Mesenchymal stem cell (in vitro differentiated cells and primary cell): ENCODE measurements at regions not wholly inside any gene's neighbourhood (a gene's known extent, or its start where the extent isn't known, plus 50 kb on each side); places are given as distances from the start of the nearest gene placed in this dataset.
A peak's percentile ranks its signal among the peaks of the same experiment; 100 is the strongest.

Experiments
- DNase-seq: peaks from one replicate; pipeline ENCODE4 v3.0.0-alpha.2; 2013
- H2AFZ ChIP-seq: one replicate; pipeline ENCODE4 v1.6.1; 2013; ENCODE audit warnings: low read depth, mild to moderate bottlenecking, control low read depth, inconsistent platforms, low read length, moderate library complexity
- H2AK5ac ChIP-seq: 2 replicates; pipeline ENCODE4 v1.6.1; 2013; ENCODE audit warnings: low read length, moderate library complexity, mild to moderate bottlenecking, inconsistent platforms; ENCODE audit not compliant: severe bottlenecking
- H2BK120ac ChIP-seq: one replicate; pipeline ENCODE4 v1.6.1; 2013; ENCODE audit warnings: low read depth, mild to moderate bottlenecking, inconsistent platforms, low read length, moderate library complexity
- H2BK12ac ChIP-seq, 2 experiments: one replicate each; pipeline ENCODE4 v1.6.1; 2013; ENCODE audit warnings: inconsistent platforms in 2 of 2, low read length in 2 of 2, mild to moderate bottlenecking in 2 of 2, moderate library complexity in 2 of 2, control low read depth in 1 of 2
- H2BK15ac ChIP-seq: one replicate; pipeline ENCODE4 v1.6.1; 2013; ENCODE audit warnings: mild to moderate bottlenecking, low read depth, inconsistent platforms; ENCODE audit not compliant: poor library complexity, severe bottlenecking
- H2BK5ac ChIP-seq: 2 replicates; pipeline ENCODE4 v1.6.1; 2013; ENCODE audit warnings: low read depth, mild to moderate bottlenecking, low read length, control low read depth, inconsistent platforms; ENCODE audit not compliant: poor library complexity, severe bottlenecking
- H3K14ac ChIP-seq, 2 experiments: one replicate each; pipeline ENCODE4 v1.6.1; 2013; ENCODE audit warnings: inconsistent platforms in 2 of 2, low read length in 2 of 2, control low read depth in 1 of 2, mild to moderate bottlenecking in 1 of 2, moderate library complexity in 1 of 2
- H3K18ac ChIP-seq, 2 experiments: one replicate each; pipeline ENCODE4 v1.6.1; 2013; ENCODE audit warnings: inconsistent platforms in 2 of 2, low read length in 2 of 2, control low read depth in 1 of 2, low read depth in 1 of 2, mild to moderate bottlenecking in 1 of 2
- H3K23ac ChIP-seq, 2 experiments: one replicate each; pipeline ENCODE4 v1.6.1; 2013; ENCODE audit warnings: inconsistent platforms in 2 of 2, low read length in 2 of 2, mild to moderate bottlenecking in 2 of 2, moderate library complexity in 2 of 2, control low read depth in 1 of 2
- H3K27ac ChIP-seq: 2 replicates; pipeline ENCODE4 v1.5.1; 2013; ENCODE audit warnings: mild to moderate bottlenecking, moderate library complexity, low read length, control low read depth, inconsistent platforms; ENCODE audit not compliant: poor library complexity, severe bottlenecking
- H3K27me3 ChIP-seq, 2 experiments: 2 replicates each; pipeline versions ENCODE4 v1.6.1 to v1.7.0; 2013; ENCODE audit warnings: low read length in 2 of 2, mild to moderate bottlenecking in 2 of 2, moderate library complexity in 2 of 2, control low read depth in 1 of 2, inconsistent platforms in 1 of 2; ENCODE audit not compliant: control insufficient read depth in 1 of 2, insufficient read depth in 1 of 2
- H3K36me3 ChIP-seq, 2 experiments: 2 replicates each; pipeline versions ENCODE4 v1.6.1 to v1.7.0; 2013; ENCODE audit warnings: low read length in 2 of 2, control low read depth in 1 of 2, inconsistent platforms in 1 of 2, low read depth in 1 of 2, mild to moderate bottlenecking in 1 of 2; ENCODE audit not compliant: insufficient read depth in 2 of 2, control insufficient read depth in 1 of 2
- H3K4ac ChIP-seq, 2 experiments: one replicate each; pipeline ENCODE4 v1.6.1; 2013; ENCODE audit warnings: inconsistent platforms in 2 of 2, low read length in 2 of 2, mild to moderate bottlenecking in 2 of 2, moderate library complexity in 2 of 2, control low read depth in 1 of 2, low read depth in 1 of 2
- H3K4me1 ChIP-seq: 2 replicates; pipeline ENCODE4 v1.6.1; 2013; ENCODE audit warnings: low read depth, low read length, control low read depth; ENCODE audit not compliant: control insufficient read depth, insufficient read depth
- H3K4me2 ChIP-seq: 2 replicates; pipeline ENCODE4 v1.6.1; 2013; ENCODE audit warnings: low read length, mild to moderate bottlenecking, inconsistent platforms; ENCODE audit not compliant: poor library complexity, severe bottlenecking
- H3K4me3 ChIP-seq, 2 experiments: 2 replicates each; pipeline versions ENCODE4 v1.5.1 to v1.7.0; 2013; ENCODE audit warnings: low read length in 2 of 2, mild to moderate bottlenecking in 2 of 2, control low read depth in 1 of 2, low read depth in 1 of 2; ENCODE audit not compliant: insufficient read depth in 1 of 2
- H3K79me1 ChIP-seq: replicated peaks from 2 replicates; pipeline ENCODE4 v1.6.1; 2013; ENCODE audit warnings: mild to moderate bottlenecking, control low read depth, low read length, inconsistent platforms; ENCODE audit not compliant: poor library complexity, severe bottlenecking
- H3K9ac ChIP-seq: 2 replicates; pipeline ENCODE4 v1.7.0; 2013; ENCODE audit warnings: mild to moderate bottlenecking, low read length, moderate library complexity
- H3K9me3 ChIP-seq: 2 replicates; pipeline ENCODE4 v1.7.0; 2013; ENCODE audit warnings: mild to moderate bottlenecking, low read length; ENCODE audit not compliant: control insufficient read depth
- H4K8ac ChIP-seq: one replicate; pipeline ENCODE4 v1.6.1; 2013; ENCODE audit warnings: inconsistent platforms, mild to moderate bottlenecking, low read length, moderate library complexity
- H4K91ac ChIP-seq: one replicate; pipeline ENCODE4 v1.6.1; 2013; ENCODE audit warnings: mild to moderate bottlenecking, low read length, inconsistent platforms
- WGBS: methylation state at CpG from one replicate; pipeline ENCODE4 v1.1.7; 2013; ENCODE audit warnings: mixed read lengths; 5-methylcytosine and 5-hydroxymethylcytosine counted together

- no peak for DNase-seq
- H3K14ac ChIP-seq: peak overlapping the region in 1 of 2 experiments; percentile 19
- H2AK5ac ChIP-seq: no peak overlapping the region
- H3K23ac ChIP-seq: peak overlapping the region in 1 of 2 experiments; percentile 27
- peaks cover 2% of the 10 kb centered on the region for H3K4me1 ChIP-seq
- H3K4me3 ChIP-seq: no peak overlapping the region
- no peak overlapping the region for H2BK120ac ChIP-seq
- H3K4ac ChIP-seq: no peak overlapping the region
- no peak overlapping the region for H2AFZ ChIP-seq
- H3K4me2 ChIP-seq: no peak overlapping the region
- no peaks in the 10 kb centered on the region for H3K27me3 ChIP-seq
- H2BK5ac ChIP-seq: no peak overlapping the region
- H3K27ac ChIP-seq: no peak overlapping the region
- H3K18ac ChIP-seq: peak overlapping the region in 1 of 2 experiments; percentile 50
- no peak overlapping the region for H2BK15ac ChIP-seq
- 98% methylated on average over 5 of the region's 5 CpGs for WGBS
- H2BK12ac ChIP-seq: peak overlapping the region in 1 of 2 experiments; percentile 61
- no peak overlapping the region for H3K9ac ChIP-seq
- H3K9me3 ChIP-seq: no peaks in the 10 kb centered on the region
- no peaks in the 10 kb centered on the region for H3K36me3 ChIP-seq
- H3K79me1 ChIP-seq: no peaks in the 10 kb centered on the region
- H4K91ac ChIP-seq: no peak overlapping the region
- H4K8ac ChIP-seq: no peak overlapping the region
Measured at GRCh38 chr4:126843492-126844067, 789.2 kb upstream of the INTU start.

GRCh38 chr4:126850286-126850685 is 782.5 kb upstream of the INTU start:
- Histone ChIP-seq H3K27me3 (no peaks in the 10 kb centered on the region), H3K9me3 (no peaks in the 10 kb centered on the region), H3K27ac (peak overlapping the region; percentile 22), H3K23ac (no peak overlapping the region), H2AFZ (no peak overlapping the region), H3K9ac (no peak overlapping the region), H4K91ac (no peak overlapping the region), H2AK5ac (no peak overlapping the region), H3K18ac (no peak overlapping the region), H3K14ac (no peak overlapping the region), H3K4me1 (no peaks in the 10 kb centered on the region), H3K36me3 (no peaks in the 10 kb centered on the region), H4K8ac (no peak overlapping the region), H2BK5ac (no peak overlapping the region), H3K4me2 (no peak overlapping the region), H2BK15ac (no peak overlapping the region), H3K4me3 (no peak overlapping the region), H3K79me1 (no peaks in the 10 kb centered on the region), H2BK12ac (no peak overlapping the region), H2BK120ac (no peak overlapping the region), H3K4ac (no peak overlapping the region)
- peak; percentile 97 for DNase-seq
- no CpG with 5 or more reads among the region's 1 CpG for WGBS

GRCh38 chr4:126851391-126851790 is 781.4 kb upstream of the INTU start:
- Histone ChIP-seq H2BK15ac (no peak overlapping the region), H3K4ac (no peak overlapping the region), H4K8ac (no peak overlapping the region), H3K27me3 (no peaks in the 10 kb centered on the region), H3K14ac (no peak overlapping the region), H3K4me1 (no peaks in the 10 kb centered on the region), H3K27ac (peak overlapping the region; percentile 88), H2AFZ (no peak overlapping the region), H3K36me3 (no peaks in the 10 kb centered on the region), H3K18ac (no peak overlapping the region), H3K23ac (no peak overlapping the region), H2BK120ac (no peak overlapping the region), H3K79me1 (no peaks in the 10 kb centered on the region), H3K9ac (no peak overlapping the region), H3K4me3 (no peak overlapping the region), H2AK5ac (no peak overlapping the region), H4K91ac (no peak overlapping the region), H2BK5ac (no peak overlapping the region), H3K9me3 (no peaks in the 10 kb centered on the region), H2BK12ac (no peak overlapping the region), H3K4me2 (no peak overlapping the region)
- WGBS: 80% methylated on average over 1 of the region's 1 CpG
- DNase-seq: peak; percentile 31

- Histone ChIP-seq H3K27me3 (no peaks in the 10 kb centered on the region), H2BK120ac (no peak overlapping the region), H3K4me2 (no peak overlapping the region), H3K4me1 (no peaks in the 10 kb centered on the region), H2BK12ac (no peak overlapping the region), H3K14ac (no peak overlapping the region), H2BK5ac (no peak overlapping the region), H3K9me3 (no peaks in the 10 kb centered on the region), H3K27ac (no peak overlapping the region), H3K36me3 (no peaks in the 10 kb centered on the region), H3K4ac (no peak overlapping the region), H4K91ac (no peak overlapping the region), H3K23ac (no peak overlapping the region), H2BK15ac (no peak overlapping the region), H4K8ac (no peak overlapping the region), H3K79me1 (no peaks in the 10 kb centered on the region), H2AK5ac (no peak overlapping the region), H3K4me3 (no peak overlapping the region), H2AFZ (no peak overlapping the region), H3K9ac (no peak overlapping the region), H3K18ac (no peak overlapping the region)
- no peak for DNase-seq
Measured at GRCh38 chr4:126853715-126854114, 779.0 kb upstream of the INTU start.
